NCI-H748 (cell line): ENCODE measurements at regions not wholly inside any gene's neighbourhood (a gene's known extent, or its start where the extent isn't known, plus 50 kb on each side); places are given as distances from the start of the nearest gene placed in this dataset.
"Not testable (repeated sequence)": the region's sequence is repeated elsewhere in the genome, so short reads cannot be mapped to it uniquely, and the experiment has no call there.

ENCODE experiments used
- DNase-seq: peaks from one replicate; lab custom pipeline; 2025; ENCODE audit not compliant: unreplicated experiment; lab: John Stamatoyannopoulos, UW

GRCh38 chr13:80555796-80556678 is 215.1 kb upstream of the SPRY2 start:
- DNase-seq = no peak

GRCh38 chr13:80552851-80553440 is 212.0 kb upstream of the SPRY2 start:
- DNase-seq = no peak

GRCh38 chr13:80551650-80552497 is 210.9 kb upstream of the SPRY2 start:
- DNase-seq = no peak

GRCh38 chr13:80550971-80551441 is 210.1 kb upstream of the SPRY2 start:
- DNase-seq = no peak

GRCh38 chr13:80548915-80549314 is 208.0 kb upstream of the SPRY2 start:
- DNase-seq = no peak

- no peak for DNase-seq
Observed at GRCh38 chr13:80547885-80548825, 207.2 kb upstream of the SPRY2 start.

- no peak for DNase-seq
Observed at GRCh38 chr13:80547341-80547740, 206.4 kb upstream of the SPRY2 start.

GRCh38 chr13:80533175-80533574 is 192.2 kb upstream of the SPRY2 start:
- DNase-seq = no peak

- no peak for DNase-seq
Observed at GRCh38 chr13:80530902-80531301, 190.0 kb upstream of the SPRY2 start.

GRCh38 chr13:80530191-80530590 is 189.3 kb upstream of the SPRY2 start:
- DNase-seq = no peak

GRCh38 chr13:80529734-80530133 is 188.8 kb upstream of the SPRY2 start:
- DNase-seq = no peak

- no peak for DNase-seq
Observed at GRCh38 chr13:80528733-80529132, 187.8 kb upstream of the SPRY2 start.

GRCh38 chr13:80527400-80527799 is 186.5 kb upstream of the SPRY2 start:
- DNase-seq = no peak

- DNase-seq = no peak
Observed at GRCh38 chr13:80524447-80525215, 183.7 kb upstream of the SPRY2 start.

GRCh38 chr13:80523134-80523533 is 182.2 kb upstream of the SPRY2 start:
- DNase-seq = no peak

GRCh38 chr13:80522463-80522862 is 181.5 kb upstream of the SPRY2 start:
- DNase-seq = not testable (repeated sequence)

GRCh38 chr13:80516818-80517348 is 176.0 kb upstream of the SPRY2 start:
- DNase-seq = no peak

GRCh38 chr13:80515296-80515695 is 174.4 kb upstream of the SPRY2 start:
- no peak for DNase-seq

- DNase-seq = no peak
Observed at GRCh38 chr13:80513196-80513595, 172.3 kb upstream of the SPRY2 start.
